HepG2 (cell line): ENCODE measurements at regions not wholly inside any gene's neighbourhood (a gene's known extent, or its start where the extent isn't known, plus 50 kb on each side); places are given as distances from the start of the nearest gene placed in this dataset.

ENCODE experiments used
- ATAC-seq: fragments of 200-7000 bp; cut with Tn5 transposase; 3 replicates; pipeline ENCODE4 v1.9.1; 2020; ENCODE audit warnings: mild to moderate bottlenecking, moderate library complexity
- BruUV-seq: library from RNA; stranded (reverse); fragments of 400-500 nt; replicated peaks from 2 replicates; lab custom pipeline; 2021; lab: Mats Ljungman, UMichigan
- CTCF ChIA-PET: fragments of 300-600 bp; formaldehyde crosslinking; extraction: SDS; loops from one replicate; lab custom pipeline; 2021; ENCODE audit warnings: low total read pairs, inconsistent platforms, low intra/inter-chr PET ratio; lab: Yijun Ruan, JAX
- POLR2A ChIA-PET: fragments of 350-600 bp; sonication (Branson Sonifier 250); formaldehyde crosslinking; loops from one replicate; lab custom pipeline; 2020; ENCODE audit warnings: antibody characterized with exemption, inconsistent platforms; lab: Yijun Ruan, JAX
- DNase-seq: peaks from one replicate; pipeline ENCODE4 v3.0.0-alpha.2; 2015; ENCODE audit warnings: low spot score
- FAIRE-seq: peaks from 3 replicates; lab custom pipeline; 2011; peaks lifted over from hg19 to GRCh38; lab: Jason Lieb, UNC
- H2AFZ ChIP-seq: one replicate; pipeline ENCODE4 v1.6.1; 2011; ENCODE audit warnings: low read length, inconsistent platforms
- H3K27ac ChIP-seq: fragments of 300-600 bp; 3 replicates; pipeline ENCODE4 v1.8.0; 2011; ENCODE audit warnings: mixed run types, mild to moderate bottlenecking, mixed read lengths, low read length, inconsistent platforms; ENCODE audit not compliant: insufficient read depth; ENCODE audit errors: extremely low read length
- H3K27me3 ChIP-seq, 2 experiments: fragments of 200-600 bp in 1 of 2; 2 replicates in 1 of 2; 3 replicates in 1 of 2; pipeline versions ENCODE4 v1.6.0 to v1.8.0; 2011; ENCODE audit warnings: low read length in 2 of 2, mild to moderate bottlenecking in 2 of 2, moderate library complexity in 2 of 2, inconsistent platforms in 1 of 2; ENCODE audit not compliant: insufficient read depth in 2 of 2, control insufficient read depth in 1 of 2
- H3K36me3 ChIP-seq, 2 experiments: fragments of 200-600 bp in 1 of 2; replicated peaks in 1 of 2; 2 replicates in 1 of 2; 3 replicates in 1 of 2; pipeline versions ENCODE4 v1.5.1 to v1.8.0; 2011; ENCODE audit warnings: low read length in 2 of 2, inconsistent platforms in 1 of 2; ENCODE audit not compliant: insufficient read depth in 2 of 2, control insufficient read depth in 1 of 2
- H3K4me1 ChIP-seq: 2 replicates; pipeline ENCODE4 v1.5.1; 2012; ENCODE audit warnings: low read length, inconsistent platforms; ENCODE audit not compliant: insufficient read depth
- H3K4me2 ChIP-seq: 2 replicates; pipeline ENCODE4 v1.6.0; 2011; ENCODE audit warnings: low read depth, low read length, inconsistent platforms
- H3K4me3 ChIP-seq, 3 experiments: fragments of 200-600 bp in 1 of 3; sonication (generic), shearing (Covaris generic) in 1 of 3; replicated peaks in 1 of 3; 2 replicates each; pipeline ENCODE4 v1.5.1; 2011 to 2016; ENCODE audit warnings: low read length in 3 of 3, inconsistent platforms in 2 of 3, low read depth in 2 of 3, mild to moderate bottlenecking in 2 of 3, control low read depth in 1 of 3, mixed read lengths in 1 of 3; ENCODE audit not compliant: insufficient read depth in 1 of 3
- H3K79me2 ChIP-seq: one replicate; pipeline ENCODE4 v1.6.1; 2011; ENCODE audit warnings: low read length, inconsistent platforms; ENCODE audit not compliant: insufficient read depth
- H3K9ac ChIP-seq: 2 replicates; pipeline ENCODE4 v1.6.0; 2011; ENCODE audit warnings: mild to moderate bottlenecking, low read depth, low read length, inconsistent platforms; ENCODE audit not compliant: insufficient read depth
- H3K9me3 ChIP-seq: 2 replicates; pipeline ENCODE4 v1.5.1; 2012; ENCODE audit warnings: mild to moderate bottlenecking, low read length
- H4K20me1 ChIP-seq: 2 replicates; pipeline ENCODE4 v1.6.0; 2011; ENCODE audit warnings: inconsistent platforms, mild to moderate bottlenecking, low read length, moderate library complexity; ENCODE audit not compliant: insufficient read depth
- CREB1 ChIP-seq, 2 experiments: fragments of 450-650 bp in 1 of 2; IDR thresholded peaks; 2 replicates each; pipeline ENCODE4 v1.6.1; 2016 to 2017; ENCODE audit warnings: control low read depth in 1 of 2, mild to moderate bottlenecking in 1 of 2, missing compliant biosample characterization in 1 of 2, missing genetic modification characterization in 1 of 2
- RERE ChIP-seq: IDR thresholded peaks from 2 replicates; pipeline ENCODE4 v1.6.1; 2016; ENCODE audit warnings: low read depth, missing genetic modification reagents, missing compliant biosample characterization
- RNF219 ChIP-seq: sonication (generic); formaldehyde crosslinking; IDR thresholded peaks from 2 replicates; pipeline ENCODE4 v1.5.0; 2020; ENCODE audit warnings: mild to moderate bottlenecking, missing genetic modification reagents
- RXRB ChIP-seq: IDR thresholded peaks from 2 replicates; pipeline ENCODE4 v1.6.1; 2016; ENCODE audit warnings: borderline replicate concordance, missing genetic modification reagents, missing compliant biosample characterization
- THAP8 ChIP-seq: sonication (generic); formaldehyde crosslinking; IDR thresholded peaks from 2 replicates; pipeline ENCODE4 v1.5.1; 2020; ENCODE audit warnings: missing genetic modification reagents, mild to moderate bottlenecking, borderline replicate concordance
- ZFP41 ChIP-seq: sonication (generic); formaldehyde crosslinking; IDR thresholded peaks from 2 replicates; pipeline ENCODE4 v1.4.0; 2020; ENCODE audit warnings: mild to moderate bottlenecking, missing genetic modification reagents, borderline replicate concordance
- ZNF230 ChIP-seq: sonication (generic); formaldehyde crosslinking; IDR thresholded peaks from 2 replicates; pipeline ENCODE4 v1.4.0; 2020; ENCODE audit warnings: mild to moderate bottlenecking, missing genetic modification reagents
- ZNF264 ChIP-seq: sonication (generic); formaldehyde crosslinking; IDR thresholded peaks from 2 replicates; pipeline ENCODE4 v1.4.0; 2020; ENCODE audit warnings: missing genetic modification reagents
- ZNF282 ChIP-seq: fragments of 450-650 bp; IDR thresholded peaks from 2 replicates; pipeline ENCODE4 v1.6.1; 2018; ENCODE audit not compliant: partially characterized antibody
- ZNF317 ChIP-seq: sonication (generic); formaldehyde crosslinking; IDR thresholded peaks from 2 replicates; pipeline ENCODE4 v1.5.0; 2020; ENCODE audit warnings: mild to moderate bottlenecking, missing genetic modification reagents
- ZSCAN9 ChIP-seq: IDR thresholded peaks from 2 replicates; pipeline ENCODE4 v1.6.1; 2016; ENCODE audit warnings: borderline replicate concordance
- WGBS: methylation state at CpG from one replicate; pipeline ENCODE4 v1.1.6; 2017; ENCODE audit warnings: low lambda C conversion rate; 5-methylcytosine and 5-hydroxymethylcytosine counted together
- in situ Hi-C: cut with HindIII; loops from 2 replicates; pipeline ENCODE4 v1.10.0; 2017; ENCODE audit warnings: low pct_unique_long_range_greater_than_20kb; ENCODE audit not compliant: extremely low pct_ligation_motif_present
- intact Hi-C: fragments of 100-400 bp; cut with micrococcal nuclease; formaldehyde crosslinking; loops from one replicate; pipeline ENCODE4 v1.10.0; 2022; ENCODE audit not compliant: unreplicated experiment

GRCh38 chr15:93347986-93348385 is 259.0 kb upstream of the RGMA start:
- H3K9me3 ChIP-seq, result no peaks in the 10 kb centered on the region
- no peak for TF ChIP-seq CREB1 (IDR thresholded peaks at IDR 0.05)
- no peak for TF ChIP-seq CREB1 (CRISPR knock-in tag; IDR thresholded peaks at IDR 0.05)
- TF ChIP-seq ZNF317 (CRISPR knock-in tag), result no peak
- no peak for TF ChIP-seq RXRB
- TF ChIP-seq RERE, result no peak
- no peak for TF ChIP-seq RNF219 (CRISPR knock-in tag)
- no peak for TF ChIP-seq ZNF282
- no peak for TF ChIP-seq ZNF230
- TF ChIP-seq ZNF264, result no peak
- no peak for TF ChIP-seq ZFP41 (CRISPR knock-in tag)
- TF ChIP-seq THAP8 (CRISPR knock-in tag), result no peak
- no peak for TF ChIP-seq ZSCAN9 (CRISPR knock-in tag)
- TF ChIP-seq, all 625 proteins: peak for 0
- no peak overlapping the region for H3K4me3 ChIP-seq
- FAIRE-seq, result no peak
- H3K27me3 ChIP-seq, result peaks cover 2 to 37% of the 10 kb centered on the region in 2 experiments; a peak in 2 of 5 replicates
- ATAC-seq, result no peak
- no peaks in the 10 kb centered on the region for H4K20me1 ChIP-seq
- no peak for DNase-seq
- no peaks in the 10 kb centered on the region for H3K4me1 ChIP-seq
- H3K79me2 ChIP-seq, result no peaks in the 10 kb centered on the region
- WGBS, result 0% methylated on average over 1 of the region's 1 CpG
- POLR2A ChIA-PET, result no interaction called here
- no peak overlapping the region for H3K9ac ChIP-seq
- H2AFZ ChIP-seq, result no peak overlapping the region
- CTCF ChIA-PET, result no interaction called here
- H3K36me3 ChIP-seq, result no peaks in the 10 kb centered on the region
- no peak overlapping the region for H3K4me2 ChIP-seq
- intact Hi-C loops (no loop called here), in situ Hi-C loops (loop anchor here (25.0 kb wide), 1 partner anchor 261 kb away; the partner anchor contains the start of gene RGMA)
- BruUV-seq, result no TSS peak
- H3K27ac ChIP-seq, result no peak overlapping the region
